ENCODE measurements at regions not wholly inside any gene's neighbourhood (a gene's known extent, or its start where the extent isn't known, plus 50 kb on each side); places are given as distances from the start of the nearest gene placed in this dataset.

DNA sequence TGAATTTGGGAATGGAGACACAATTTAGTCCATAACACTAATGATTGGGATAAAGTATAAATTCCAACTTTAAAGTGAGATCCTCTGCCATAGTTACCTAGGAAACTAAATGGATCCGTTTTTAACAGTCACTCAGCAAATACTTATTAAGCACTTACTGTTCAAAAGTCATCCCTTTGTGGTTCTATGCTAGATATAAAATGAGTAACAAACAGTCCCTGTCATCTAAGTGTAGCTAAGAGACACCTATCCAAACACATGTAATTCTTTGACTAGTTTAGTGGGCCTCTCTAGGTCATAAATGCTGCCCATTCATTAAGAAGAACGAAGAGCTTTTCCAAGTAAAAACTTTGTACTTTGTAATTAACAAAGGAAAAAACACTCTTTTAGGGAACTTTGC, 244.2 kb upstream of the CDIN1 start:
- ATAC-seq (no peak), FAIRE-seq (no peak), DNase-seq (ENCODE audit: low read depth, low spot score) (no peak)
- H3K4me1 ChIP-seq (ENCODE audit: control insufficient read depth, insufficient read depth, low read length) = no peaks in the 10 kb centered on the region
- no peak overlapping the region for H3K9ac ChIP-seq (ENCODE audit: control insufficient read depth, insufficient read depth, low read length)
- H2AFZ ChIP-seq (ENCODE audit: control insufficient read depth, low read depth, low read length) = no peak overlapping the region
- no peaks in the 10 kb centered on the region for H3K9me3 ChIP-seq (replicated peaks; ENCODE audit: control insufficient read depth, insufficient read depth, low read length)
- ChIA-PET SMC1A (ENCODE audit: uncharacterized antibody, unreplicated experiment) (no interaction called here), RAD21 (ENCODE audit: unreplicated experiment) (no interaction called here), CTCF (no interaction called here), POLR2A (interaction anchor here (0.6 kb wide), 1 partner anchor 33 kb away, joined by 5 read pairs; no protein-coding TSS in a partner anchor)
- in situ Hi-C loops (cut with MboI) (loop anchor here (5.0 kb wide), 1 partner anchor 52 kb away; no protein-coding TSS in a partner anchor), intact Hi-C loops (cut with micrococcal nuclease; ENCODE audit: unreplicated experiment) (loop anchor here (5.0 kb wide), 1 partner anchor 573 kb away; no protein-coding TSS in a partner anchor)
- no peak overlapping the region for H3K27ac ChIP-seq (ENCODE audit: control insufficient read depth, insufficient read depth)
- H3K79me2 ChIP-seq (ENCODE audit: control insufficient read depth, insufficient read depth, low read length) = no peaks in the 10 kb centered on the region
- 0% methylated on average over 2 of the region's 2 CpGs for WGBS (ENCODE audit: insufficient coverage, insufficient replicate concordance, low lambda C conversion rate, missing lambda C conversion rate)
- H4K20me1 ChIP-seq (ENCODE audit: control insufficient read depth, insufficient read depth) = no peaks in the 10 kb centered on the region
- H3K36me3 ChIP-seq (ENCODE audit: control insufficient read depth in 2 of 2, insufficient read depth in 2 of 2, low read length in 1 of 2) = no peaks in the 10 kb centered on the region
- H3K4me3 ChIP-seq = no peak overlapping the region
- BruUV-seq (replicated peaks) = no TSS peak
- H3K4me2 ChIP-seq (ENCODE audit: control insufficient read depth, insufficient read depth) = no peak overlapping the region
- H3K27me3 ChIP-seq (replicated peaks in 1 of 2; ENCODE audit: control insufficient read depth in 2 of 2, insufficient read depth in 2 of 2, low read length in 1 of 2) = no peaks in the 10 kb centered on the region
- no peak for TF ChIP-seq EZH2 (IDR thresholded peaks at IDR 0.05; ENCODE audit: borderline replicate concordance, control insufficient read depth, low read depth, low read length)
- TF ChIP-seq RFX5 (IDR thresholded peaks at IDR 0.05; ENCODE audit: low read depth, low read length) = no peak
- TF ChIP-seq EED (IDR thresholded peaks at IDR 0.05; ENCODE audit: low read depth) = no peak
- TF ChIP-seq NBN (IDR thresholded peaks at IDR 0.05) = no peak
- no peak for TF ChIP-seq MYB (IDR thresholded peaks at IDR 0.05; ENCODE audit: borderline replicate concordance, low read depth, low read length)
- TF ChIP-seq HCFC1 (IDR thresholded peaks at IDR 0.05; ENCODE audit: low read length) = no peak
- no peak for TF ChIP-seq ZSCAN29 (IDR thresholded peaks at IDR 0.05)
- TF ChIP-seq, protein P1, sequence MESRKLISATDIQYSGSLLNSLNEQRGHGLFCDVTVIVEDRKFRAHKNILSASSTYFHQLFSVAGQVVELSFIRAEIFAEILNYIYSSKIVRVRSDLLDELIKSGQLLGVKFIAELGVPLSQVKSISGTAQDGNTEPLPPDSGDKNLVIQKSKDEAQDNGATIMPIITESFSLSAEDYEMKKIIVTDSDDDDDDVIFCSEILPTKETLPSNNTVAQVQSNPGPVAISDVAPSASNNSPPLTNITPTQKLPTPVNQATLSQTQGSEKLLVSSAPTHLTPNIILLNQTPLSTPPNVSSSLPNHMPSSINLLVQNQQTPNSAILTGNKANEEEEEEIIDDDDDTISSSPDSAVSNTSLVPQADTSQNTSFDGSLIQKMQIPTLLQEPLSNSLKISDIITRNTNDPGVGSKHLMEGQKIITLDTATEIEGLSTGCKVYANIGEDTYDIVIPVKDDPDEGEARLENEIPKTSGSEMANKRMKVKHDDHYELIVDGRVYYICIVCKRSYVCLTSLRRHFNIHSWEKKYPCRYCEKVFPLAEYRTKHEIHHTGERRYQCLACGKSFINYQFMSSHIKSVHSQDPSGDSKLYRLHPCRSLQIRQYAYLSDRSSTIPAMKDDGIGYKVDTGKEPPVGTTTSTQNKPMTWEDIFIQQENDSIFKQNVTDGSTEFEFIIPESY (IDR thresholded peaks at IDR 0.05) = no peak
- no peak for TF ChIP-seq RB1 (IDR thresholded peaks at IDR 0.05; ENCODE audit: borderline replicate concordance)
- TF ChIP-seq, protein P2, sequence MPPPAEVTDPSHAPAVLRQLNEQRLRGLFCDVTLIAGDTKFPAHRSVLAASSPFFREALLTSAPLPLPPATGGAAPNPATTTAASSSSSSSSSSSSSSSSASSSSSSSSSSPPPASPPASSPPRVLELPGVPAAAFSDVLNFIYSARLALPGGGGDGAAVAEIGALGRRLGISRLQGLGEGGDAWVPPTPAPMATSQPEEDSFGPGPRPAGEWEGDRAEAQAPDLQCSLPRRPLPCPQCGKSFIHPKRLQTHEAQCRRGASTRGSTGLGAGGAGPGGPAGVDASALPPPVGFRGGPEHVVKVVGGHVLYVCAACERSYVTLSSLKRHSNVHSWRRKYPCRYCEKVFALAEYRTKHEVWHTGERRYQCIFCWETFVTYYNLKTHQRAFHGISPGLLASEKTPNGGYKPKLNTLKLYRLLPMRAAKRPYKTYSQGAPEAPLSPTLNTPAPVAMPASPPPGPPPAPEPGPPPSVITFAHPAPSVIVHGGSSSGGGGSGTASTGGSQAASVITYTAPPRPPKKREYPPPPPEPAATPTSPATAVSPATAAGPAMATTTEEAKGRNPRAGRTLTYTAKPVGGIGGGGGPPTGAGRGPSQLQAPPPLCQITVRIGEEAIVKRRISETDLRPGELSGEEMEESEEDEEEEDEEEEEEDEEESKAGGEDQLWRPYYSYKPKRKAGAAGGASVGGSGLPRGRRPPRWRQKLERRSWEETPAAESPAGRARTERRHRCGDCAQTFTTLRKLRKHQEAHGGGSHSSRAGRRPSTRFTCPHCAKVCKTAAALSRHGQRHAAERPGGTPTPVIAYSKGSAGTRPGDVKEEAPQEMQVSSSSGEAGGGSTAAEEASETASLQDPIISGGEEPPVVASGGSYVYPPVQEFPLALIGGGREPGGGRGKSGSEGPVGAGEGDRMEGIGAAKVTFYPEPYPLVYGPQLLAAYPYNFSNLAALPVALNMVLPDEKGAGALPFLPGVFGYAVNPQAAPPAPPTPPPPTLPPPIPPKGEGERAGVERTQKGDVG (CRISPR knock-in tag; IDR thresholded peaks at IDR 0.05) = no peak
- TF ChIP-seq DPF2 (IDR thresholded peaks at IDR 0.05) = no peak
- TF ChIP-seq, protein P3, sequence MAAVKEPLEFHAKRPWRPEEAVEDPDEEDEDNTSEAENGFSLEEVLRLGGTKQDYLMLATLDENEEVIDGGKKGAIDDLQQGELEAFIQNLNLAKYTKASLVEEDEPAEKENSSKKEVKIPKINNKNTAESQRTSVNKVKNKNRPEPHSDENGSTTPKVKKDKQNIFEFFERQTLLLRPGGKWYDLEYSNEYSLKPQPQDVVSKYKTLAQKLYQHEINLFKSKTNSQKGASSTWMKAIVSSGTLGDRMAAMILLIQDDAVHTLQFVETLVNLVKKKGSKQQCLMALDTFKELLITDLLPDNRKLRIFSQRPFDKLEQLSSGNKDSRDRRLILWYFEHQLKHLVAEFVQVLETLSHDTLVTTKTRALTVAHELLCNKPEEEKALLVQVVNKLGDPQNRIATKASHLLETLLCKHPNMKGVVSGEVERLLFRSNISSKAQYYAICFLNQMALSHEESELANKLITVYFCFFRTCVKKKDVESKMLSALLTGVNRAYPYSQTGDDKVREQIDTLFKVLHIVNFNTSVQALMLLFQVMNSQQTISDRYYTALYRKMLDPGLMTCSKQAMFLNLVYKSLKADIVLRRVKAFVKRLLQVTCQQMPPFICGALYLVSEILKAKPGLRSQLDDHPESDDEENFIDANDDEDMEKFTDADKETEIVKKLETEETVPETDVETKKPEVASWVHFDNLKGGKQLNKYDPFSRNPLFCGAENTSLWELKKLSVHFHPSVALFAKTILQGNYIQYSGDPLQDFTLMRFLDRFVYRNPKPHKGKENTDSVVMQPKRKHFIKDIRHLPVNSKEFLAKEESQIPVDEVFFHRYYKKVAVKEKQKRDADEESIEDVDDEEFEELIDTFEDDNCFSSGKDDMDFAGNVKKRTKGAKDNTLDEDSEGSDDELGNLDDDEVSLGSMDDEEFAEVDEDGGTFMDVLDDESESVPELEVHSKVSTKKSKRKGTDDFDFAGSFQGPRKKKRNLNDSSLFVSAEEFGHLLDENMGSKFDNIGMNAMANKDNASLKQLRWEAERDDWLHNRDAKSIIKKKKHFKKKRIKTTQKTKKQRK (IDR thresholded peaks at IDR 0.05; ENCODE audit: low read depth, low read length) = no peak
- TF ChIP-seq SREBF1 (IDR thresholded peaks at IDR 0.05; ENCODE audit: low read length) = no peak
- no peak for TF ChIP-seq BCL11A (IDR thresholded peaks at IDR 0.05; ENCODE audit: low read depth, low read length)
- no peak for TF ChIP-seq JUND (IDR thresholded peaks at IDR 0.05; ENCODE audit: low read depth, low read length)
- TF ChIP-seq, protein P4, sequence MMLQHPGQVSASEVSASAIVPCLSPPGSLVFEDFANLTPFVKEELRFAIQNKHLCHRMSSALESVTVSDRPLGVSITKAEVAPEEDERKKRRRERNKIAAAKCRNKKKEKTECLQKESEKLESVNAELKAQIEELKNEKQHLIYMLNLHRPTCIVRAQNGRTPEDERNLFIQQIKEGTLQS (IDR thresholded peaks at IDR 0.05; ENCODE audit: borderline replicate concordance, extremely low read depth, low read depth, low read length) = no peak
- TF ChIP-seq ZNF207 (IDR thresholded peaks at IDR 0.05; ENCODE audit: borderline replicate concordance) = no peak
- no peak for TF ChIP-seq NR2C1 (IDR thresholded peaks at IDR 0.05)
- no peak for TF ChIP-seq RELA (IDR thresholded peaks at IDR 0.05; ENCODE audit: borderline replicate concordance, partially characterized antibody)

All from GM12878 (cell line).